Cardiac muscle cell (in vitro differentiated cells and primary cell): ENCODE measurements at regions not wholly inside any gene's neighbourhood (a gene's known extent, or its start where the extent isn't known, plus 50 kb on each side); places are given as distances from the start of the nearest gene placed in this dataset.

ENCODE experiments used
- DNase-seq, 2 donors: peaks; one replicate each; pipeline versions ENCODE4 v3.0.0 to v3.0.0-alpha.2; 2010 to 2017; ENCODE audit warnings: low read depth in 1 of 2, low spot score in 1 of 2
- H3K27ac ChIP-seq: fragments of 200-600 bp; sonication (generic); 2 replicates; pipeline ENCODE4 v1.5.1; 2016
- H3K27me3 ChIP-seq: fragments of 200-600 bp; sonication (generic); 2 replicates; pipeline ENCODE4 v1.6.0; 2016; ENCODE audit warnings: control low read depth
- H3K36me3 ChIP-seq: fragments of 200-600 bp; sonication (generic); 2 replicates; pipeline ENCODE4 v1.5.1; 2016; ENCODE audit warnings: control low read depth
- H3K4me1 ChIP-seq: fragments of 200-600 bp; sonication (generic); 2 replicates; pipeline ENCODE4 v1.8.1; 2017; ENCODE audit warnings: low read depth, mild to moderate bottlenecking, mixed run types
- H3K4me3 ChIP-seq: fragments of 200-600 bp; sonication (generic); 2 replicates; pipeline ENCODE4 v1.5.1; 2016; ENCODE audit warnings: mild to moderate bottlenecking
- H3K9me3 ChIP-seq: fragments of 200-600 bp; sonication (generic); 2 replicates; pipeline ENCODE4 v1.5.1; 2017; ENCODE audit warnings: low read depth, mild to moderate bottlenecking, control low read depth
- CTCF ChIP-seq: IDR thresholded peaks from 2 replicates; pipeline ENCODE4 v1.5.1; 2012; ENCODE audit warnings: low read depth, mild to moderate bottlenecking, low read length

GRCh38 chr6:90370493-90370959 lies 73.9 kb upstream of the BACH2 start:
- H3K27me3 ChIP-seq = no peaks in the 10 kb centered on the region
- H3K4me1 ChIP-seq = peaks cover 11% of the 10 kb centered on the region
- TF ChIP-seq CTCF = no peak
- H3K9me3 ChIP-seq = no peaks in the 10 kb centered on the region
- DNase-seq = no peak
- H3K4me3 ChIP-seq = no peak overlapping the region
- H3K27ac ChIP-seq = no peak overlapping the region
- H3K36me3 ChIP-seq = no peaks in the 10 kb centered on the region

- no peak for TF ChIP-seq CTCF
- Histone ChIP-seq H3K36me3 (no peaks in the 10 kb centered on the region), H3K27ac (no peak overlapping the region), H3K27me3 (no peaks in the 10 kb centered on the region), H3K4me1 (peaks cover 16% of the 10 kb centered on the region), H3K9me3 (no peaks in the 10 kb centered on the region), H3K4me3 (no peak overlapping the region)
- DNase-seq = peak in 1 of 2 donors; percentile 56
Measured at GRCh38 chr6:90369651-90370050, 73.0 kb upstream of the BACH2 start.

- TF ChIP-seq CTCF = no peak
- Histone ChIP-seq H3K27me3 (no peaks in the 10 kb centered on the region), H3K36me3 (no peaks in the 10 kb centered on the region), H3K4me1 (peaks cover 16% of the 10 kb centered on the region), H3K4me3 (no peak overlapping the region), H3K27ac (no peak overlapping the region), H3K9me3 (no peaks in the 10 kb centered on the region)
- DNase-seq = peak in 1 of 2 donors; percentile 99
Measured at GRCh38 chr6:90369024-90369519, 72.4 kb upstream of the BACH2 start.

GRCh38 chr6:90368601-90369000 lies 72.0 kb upstream of the BACH2 start:
- H3K27ac ChIP-seq = no peak overlapping the region
- no peak overlapping the region for H3K4me3 ChIP-seq
- H3K9me3 ChIP-seq = no peaks in the 10 kb centered on the region
- H3K4me1 ChIP-seq = peaks cover 16% of the 10 kb centered on the region
- no peak for TF ChIP-seq CTCF
- DNase-seq = peak in 1 of 2 donors; percentile 45
- H3K36me3 ChIP-seq = no peaks in the 10 kb centered on the region
- no peaks in the 10 kb centered on the region for H3K27me3 ChIP-seq

- no peak for TF ChIP-seq CTCF
- H3K27ac ChIP-seq = no peak overlapping the region
- no peaks in the 10 kb centered on the region for H3K9me3 ChIP-seq
- no peaks in the 10 kb centered on the region for H3K27me3 ChIP-seq
- no peaks in the 10 kb centered on the region for H3K36me3 ChIP-seq
- no peak for DNase-seq
- peaks cover 16% of the 10 kb centered on the region for H3K4me1 ChIP-seq
- no peak overlapping the region for H3K4me3 ChIP-seq
Measured at GRCh38 chr6:90368001-90368400, 71.4 kb upstream of the BACH2 start.
